Hepatocyte (in vitro differentiated cells): ENCODE measurements at regions not wholly inside any gene's neighbourhood (a gene's known extent, or its start where the extent isn't known, plus 50 kb on each side); places are given as distances from the start of the nearest gene placed in this dataset.

ENCODE experiments used
- DNase-seq: peaks from one replicate; pipeline ENCODE4 v3.0.0-alpha.2; 2016; ENCODE audit warnings: low spot score
- H2AFZ ChIP-seq: fragments of 200-600 bp; sonication (generic); 2 replicates; pipeline ENCODE4 v1.6.0; 2016; ENCODE audit warnings: antibody characterized with exemption, mild to moderate bottlenecking
- H3K27ac ChIP-seq: fragments of 200-600 bp; sonication (generic); 2 replicates; pipeline ENCODE4 v1.5.1; 2016; ENCODE audit warnings: mild to moderate bottlenecking
- H3K27me3 ChIP-seq: fragments of 200-600 bp; sonication (generic); 2 replicates; pipeline ENCODE4 v1.6.1; 2016
- H3K36me3 ChIP-seq: fragments of 200-600 bp; sonication (generic); replicated peaks from 2 replicates; pipeline ENCODE4 v1.5.1; 2016; ENCODE audit warnings: low read depth; ENCODE audit not compliant: insufficient read depth
- H3K4me1 ChIP-seq: fragments of 200-600 bp; sonication (generic); 2 replicates; pipeline ENCODE4 v1.5.1; 2016; ENCODE audit warnings: mild to moderate bottlenecking, moderate library complexity; ENCODE audit not compliant: insufficient read depth
- H3K4me2 ChIP-seq: fragments of 200-600 bp; sonication (generic); 2 replicates; pipeline ENCODE4 v1.6.0; 2016
- H3K4me3 ChIP-seq: fragments of 200-600 bp; sonication (generic); 2 replicates; pipeline ENCODE4 v1.5.1; 2016; ENCODE audit warnings: mild to moderate bottlenecking
- H3K79me2 ChIP-seq: fragments of 200-600 bp; sonication (generic); 2 replicates; pipeline ENCODE4 v1.6.0; 2017; ENCODE audit warnings: mild to moderate bottlenecking
- H3K9me2 ChIP-seq: fragments of 200-600 bp; sonication (generic); replicated peaks from 2 replicates; pipeline ENCODE4 v1.6.0; 2017; ENCODE audit warnings: mild to moderate bottlenecking; ENCODE audit not compliant: insufficient read depth
- H3K9me3 ChIP-seq: fragments of 200-600 bp; sonication (generic); 2 replicates; pipeline ENCODE4 v1.5.1; 2016; ENCODE audit warnings: low read depth, mild to moderate bottlenecking
- H4K20me1 ChIP-seq: fragments of 200-600 bp; sonication (generic); 2 replicates; pipeline ENCODE4 v1.6.0; 2016; ENCODE audit warnings: mild to moderate bottlenecking; ENCODE audit not compliant: insufficient read depth, poor library complexity, severe bottlenecking
- EZH2 ChIP-seq: fragments of 200-600 bp; sonication (generic); IDR thresholded peaks from 2 replicates; pipeline ENCODE4 v1.6.1; 2016; ENCODE audit warnings: antibody characterized with exemption, mild to moderate bottlenecking, borderline replicate concordance
- EZH2phosphoT487 ChIP-seq: fragments of 200-600 bp; sonication (generic); IDR thresholded peaks from one replicate; pipeline ENCODE4 v1.6.1; 2018; ENCODE audit warnings: antibody characterized with exemption, mild to moderate bottlenecking, low read depth, moderate library complexity; ENCODE audit not compliant: unreplicated experiment, severe bottlenecking
- WGBS: methylation state at CpG from one replicate; pipeline ENCODE4 v1.1.6; 2016; ENCODE audit warnings: low lambda C conversion rate; ENCODE audit errors: missing lambda C conversion rate; 5-methylcytosine and 5-hydroxymethylcytosine counted together
- TF ChIP-seq, protein P1 (sequence below): fragments of 200-600 bp; sonication (generic); IDR thresholded peaks from 2 replicates; pipeline ENCODE4 v1.5.1; 2016; ENCODE audit warnings: antibody characterized with exemption, mild to moderate bottlenecking; ENCODE audit not compliant: poor library complexity

- no peaks in the 10 kb centered on the region for H3K4me1 ChIP-seq
- H3K36me3 ChIP-seq: no peaks in the 10 kb centered on the region
- H3K4me3 ChIP-seq: no peak overlapping the region
- H3K27ac ChIP-seq: no peak overlapping the region
- no peak overlapping the region for H2AFZ ChIP-seq
- no peaks in the 10 kb centered on the region for H4K20me1 ChIP-seq
- no peak for TF ChIP-seq EZH2phosphoT487
- TF ChIP-seq, protein P1, sequence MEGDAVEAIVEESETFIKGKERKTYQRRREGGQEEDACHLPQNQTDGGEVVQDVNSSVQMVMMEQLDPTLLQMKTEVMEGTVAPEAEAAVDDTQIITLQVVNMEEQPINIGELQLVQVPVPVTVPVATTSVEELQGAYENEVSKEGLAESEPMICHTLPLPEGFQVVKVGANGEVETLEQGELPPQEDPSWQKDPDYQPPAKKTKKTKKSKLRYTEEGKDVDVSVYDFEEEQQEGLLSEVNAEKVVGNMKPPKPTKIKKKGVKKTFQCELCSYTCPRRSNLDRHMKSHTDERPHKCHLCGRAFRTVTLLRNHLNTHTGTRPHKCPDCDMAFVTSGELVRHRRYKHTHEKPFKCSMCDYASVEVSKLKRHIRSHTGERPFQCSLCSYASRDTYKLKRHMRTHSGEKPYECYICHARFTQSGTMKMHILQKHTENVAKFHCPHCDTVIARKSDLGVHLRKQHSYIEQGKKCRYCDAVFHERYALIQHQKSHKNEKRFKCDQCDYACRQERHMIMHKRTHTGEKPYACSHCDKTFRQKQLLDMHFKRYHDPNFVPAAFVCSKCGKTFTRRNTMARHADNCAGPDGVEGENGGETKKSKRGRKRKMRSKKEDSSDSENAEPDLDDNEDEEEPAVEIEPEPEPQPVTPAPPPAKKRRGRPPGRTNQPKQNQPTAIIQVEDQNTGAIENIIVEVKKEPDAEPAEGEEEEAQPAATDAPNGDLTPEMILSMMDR: no peak
- no peak for TF ChIP-seq EZH2
- WGBS: 75% methylated on average over 15 of the region's 15 CpGs
- H3K4me2 ChIP-seq: no peak overlapping the region
- H3K9me2 ChIP-seq: no peaks in the 10 kb centered on the region
- H3K79me2 ChIP-seq: no peaks in the 10 kb centered on the region
- no peaks in the 10 kb centered on the region for H3K9me3 ChIP-seq
- no peaks in the 10 kb centered on the region for H3K27me3 ChIP-seq
- DNase-seq: no peak
Observed at GRCh38 chr6:50585441-50586330, 127.6 kb upstream of the TFAP2D start.

GRCh38 chr6:50586331-50586675, 127.0 kb upstream of the TFAP2D start:
- no peaks in the 10 kb centered on the region for H3K9me2 ChIP-seq
- no peaks in the 10 kb centered on the region for H3K79me2 ChIP-seq
- DNase-seq: no peak
- H2AFZ ChIP-seq: no peak overlapping the region
- TF ChIP-seq EZH2phosphoT487 (no peak), EZH2 (no peak)
- TF ChIP-seq, protein P1: no peak
- no peak overlapping the region for H3K27ac ChIP-seq
- no peaks in the 10 kb centered on the region for H3K36me3 ChIP-seq
- H3K4me2 ChIP-seq: no peak overlapping the region
- WGBS: 90% methylated on average over 2 of the region's 2 CpGs
- no peaks in the 10 kb centered on the region for H3K9me3 ChIP-seq
- no peaks in the 10 kb centered on the region for H3K4me1 ChIP-seq
- H3K4me3 ChIP-seq: no peak overlapping the region
- H3K27me3 ChIP-seq: no peaks in the 10 kb centered on the region
- H4K20me1 ChIP-seq: no peaks in the 10 kb centered on the region

DNA sequence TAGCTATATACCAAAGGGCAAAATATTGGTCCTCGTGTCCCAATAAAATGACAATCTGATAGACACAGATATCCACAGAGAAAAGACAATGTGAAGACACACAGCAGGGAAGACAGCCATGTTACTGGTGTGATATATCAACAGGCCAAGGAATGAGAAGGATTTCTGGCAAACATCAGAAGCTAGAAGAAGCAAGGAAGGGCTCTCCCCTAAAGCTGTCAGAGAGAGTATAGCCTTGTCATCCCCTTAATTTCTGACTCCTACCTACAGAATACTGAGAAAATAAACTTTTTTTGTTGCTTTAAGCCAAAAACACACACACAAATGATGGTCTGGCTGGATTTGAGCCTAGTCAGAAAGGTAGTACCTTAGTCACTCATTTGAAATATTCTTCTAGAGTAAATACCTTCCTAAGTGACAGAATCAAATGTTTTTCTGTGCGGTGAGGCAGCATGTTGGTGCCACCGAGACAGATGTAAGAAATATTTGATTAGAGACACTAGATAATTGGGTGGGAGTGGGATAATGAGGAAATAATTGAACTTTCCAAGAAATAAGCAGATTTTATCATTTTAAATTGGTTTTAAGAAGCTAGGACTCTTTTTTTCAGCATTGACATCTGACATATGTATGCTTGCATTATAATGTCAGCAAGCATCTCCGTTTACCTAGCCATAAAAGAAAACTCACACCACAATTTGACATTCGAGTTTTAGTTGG, 123.4 kb upstream of the TFAP2D start:
- TF ChIP-seq EZH2phosphoT487 (no peak), EZH2 (no peak)
- TF ChIP-seq, protein P1: no peak
- WGBS: 66% methylated on average over 5 of the region's 5 CpGs

More for the DNA sequence above, 123.4 kb upstream of the TFAP2D start:
- Histone ChIP-seq H3K4me1 (no peaks in the 10 kb centered on the region), H2AFZ (no peak overlapping the region), H3K27ac (no peak overlapping the region), H3K9me3 (no peaks in the 10 kb centered on the region), H3K79me2 (no peaks in the 10 kb centered on the region), H3K36me3 (no peaks in the 10 kb centered on the region), H3K27me3 (no peaks in the 10 kb centered on the region), H3K4me2 (no peak overlapping the region), H3K9me2 (no peaks in the 10 kb centered on the region), H4K20me1 (no peaks in the 10 kb centered on the region), H3K4me3 (no peak overlapping the region)
- DNase-seq: no peak
